ENCODE measurements at regions not wholly inside any gene's neighbourhood (a gene's known extent, or its start where the extent isn't known, plus 50 kb on each side); places are given as distances from the start of the nearest gene placed in this dataset.

DNA sequence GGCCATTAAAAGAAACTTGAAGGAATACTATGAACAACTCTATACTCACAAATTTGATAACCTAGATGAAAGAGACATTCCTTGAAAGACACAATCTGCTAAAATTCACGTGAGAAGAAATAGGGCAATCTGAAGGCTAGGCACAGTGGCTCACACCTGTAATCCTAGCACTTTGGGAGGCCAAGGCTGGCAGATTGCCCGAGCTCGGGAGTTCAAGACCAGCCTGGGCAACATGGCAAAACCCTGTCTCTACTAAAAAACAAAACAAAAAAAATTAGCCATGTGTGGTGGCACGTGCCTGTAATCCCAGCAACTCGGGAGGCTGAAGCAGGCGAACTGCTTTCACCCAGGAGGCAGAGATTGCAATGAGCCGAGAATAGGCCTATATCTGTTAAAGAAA is 104.8 kb downstream of the HES1 start:
- TF ChIP-seq, protein P1, sequence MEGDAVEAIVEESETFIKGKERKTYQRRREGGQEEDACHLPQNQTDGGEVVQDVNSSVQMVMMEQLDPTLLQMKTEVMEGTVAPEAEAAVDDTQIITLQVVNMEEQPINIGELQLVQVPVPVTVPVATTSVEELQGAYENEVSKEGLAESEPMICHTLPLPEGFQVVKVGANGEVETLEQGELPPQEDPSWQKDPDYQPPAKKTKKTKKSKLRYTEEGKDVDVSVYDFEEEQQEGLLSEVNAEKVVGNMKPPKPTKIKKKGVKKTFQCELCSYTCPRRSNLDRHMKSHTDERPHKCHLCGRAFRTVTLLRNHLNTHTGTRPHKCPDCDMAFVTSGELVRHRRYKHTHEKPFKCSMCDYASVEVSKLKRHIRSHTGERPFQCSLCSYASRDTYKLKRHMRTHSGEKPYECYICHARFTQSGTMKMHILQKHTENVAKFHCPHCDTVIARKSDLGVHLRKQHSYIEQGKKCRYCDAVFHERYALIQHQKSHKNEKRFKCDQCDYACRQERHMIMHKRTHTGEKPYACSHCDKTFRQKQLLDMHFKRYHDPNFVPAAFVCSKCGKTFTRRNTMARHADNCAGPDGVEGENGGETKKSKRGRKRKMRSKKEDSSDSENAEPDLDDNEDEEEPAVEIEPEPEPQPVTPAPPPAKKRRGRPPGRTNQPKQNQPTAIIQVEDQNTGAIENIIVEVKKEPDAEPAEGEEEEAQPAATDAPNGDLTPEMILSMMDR (IDR thresholded peaks at IDR 0.05) = no peak
- TF ChIP-seq POLR2A (IDR thresholded peaks at IDR 0.05) = no peak

Measured in body of pancreas (tissue), 4 donors.